Adrenal gland (tissue), 9 donors: ENCODE measurements at regions not wholly inside any gene's neighbourhood (a gene's known extent, or its start where the extent isn't known, plus 50 kb on each side); places are given as distances from the start of the nearest gene placed in this dataset.
A peak's percentile ranks its signal among the peaks of the same experiment; 100 is the strongest.

Experiments used
- DNase-seq, 7 donors: peaks; one replicate each; pipeline ENCODE4 v3.0.0-alpha.2; 2019 to 2020
- H3K27ac ChIP-seq, 5 donors: fragments of 200-600 bp; sonication (generic) in 4 of 5; 1 replicate in 3 of 5; 2 replicates in 2 of 5; pipeline versions ENCODE4 v1.5.1 to v1.8.0; 2016 to 2020; ENCODE audit warnings: mild to moderate bottlenecking in 1 of 5
- H3K27me3 ChIP-seq: fragments of 200-600 bp; 2 replicates; pipeline ENCODE4 v1.8.0; 2021
- H3K36me3 ChIP-seq, 2 donors: fragments of 200-600 bp; replicated peaks in 1 of 2; 1 replicate in 1 of 2; 2 replicates in 1 of 2; pipeline versions ENCODE4 v1.5.1 to v1.8.0; 2018 to 2022
- H3K4me1 ChIP-seq, 2 donors: fragments of 200-600 bp; replicated peaks in 1 of 2; 1 replicate in 1 of 2; 2 replicates in 1 of 2; pipeline versions ENCODE4 v1.5.1 to v1.8.0; 2018 to 2021
- H3K4me3 ChIP-seq, 4 donors: fragments of 200-600 bp; sonication (generic) in 3 of 4; one replicate each; pipeline ENCODE4 v1.5.1; 2016 to 2018
- H3K9me3 ChIP-seq, 3 donors: fragments of 200-600 bp; sonication (generic) in 1 of 3; replicated peaks in 1 of 3; 1 replicate in 2 of 3; 2 replicates in 1 of 3; pipeline versions ENCODE4 v1.5.1 to v1.8.0; 2016 to 2021
- CTCF ChIP-seq, 6 experiments: fragments of 450-650 bp in 4 of 6; fragments of 200-600 bp in 2 of 6; sonication (generic) in 1 of 6; IDR thresholded peaks; 1 replicate in 5 of 6; 2 replicates in 1 of 6; pipeline versions ENCODE4 v1.5.1 to v1.8.0; 2016 to 2021; ENCODE audit warnings: antibody characterized with exemption in 6 of 6, mild to moderate bottlenecking in 2 of 6, moderate library complexity in 1 of 6
- POLR2A ChIP-seq, 2 donors: fragments of 450-650 bp; IDR thresholded peaks; one replicate each; pipeline ENCODE4 v1.6.1; 2017; ENCODE audit warnings: antibody characterized with exemption in 2 of 2, mild to moderate bottlenecking in 2 of 2, moderate library complexity in 1 of 2
- WGBS, 4 donors: extraction: QIAGEN DNeasy Blood & Tissue Kit in 2 of 4; methylation state at CpG; one replicate each; pipeline versions ENCODE4 v1.1.5 to v1.1.7; 2013 to 2017; 5-methylcytosine and 5-hydroxymethylcytosine counted together
- intact Hi-C, 2 donors: fragments of 100-400 bp; cut with DNase I; formaldehyde crosslinking; loops; one replicate each; pipeline versions ENCODE4 v1.14.1 to v1.15.0; 2022 to 2023
- donor health status: healthy with polysubstance abuse.
- donor health status: Bipolar disorder and iron deficiency.
- donor health status: DM: yes; HTN: yes; CAD: no.
- donor health status: DM: no; HTN: no; CAD: no.
- donor health status: DM: no; HTN: no; CAD: no.

GRCh38 chr2:122598784-122599183, 843.3 kb downstream of the TSN start:
- WGBS, 4 donors, result 75 to 88% (median 85%) methylated on average over 1 of the region's 1 CpG
- no peaks in the 10 kb centered on the region for H3K27me3 ChIP-seq
- intact Hi-C loops, result no loop called here
- DNase-seq, result no peak
- H3K36me3 ChIP-seq, result no peaks in the 10 kb centered on the region
- H3K4me3 ChIP-seq, result no peak overlapping the region
- no peaks in the 10 kb centered on the region for H3K9me3 ChIP-seq
- no peak overlapping the region for H3K27ac ChIP-seq
- TF ChIP-seq POLR2A (IDR thresholded peaks at IDR 0.05), result no peak
- TF ChIP-seq CTCF (IDR thresholded peaks at IDR 0.05), result no peak
- H3K4me1 ChIP-seq, result no peaks in the 10 kb centered on the region

DNA sequence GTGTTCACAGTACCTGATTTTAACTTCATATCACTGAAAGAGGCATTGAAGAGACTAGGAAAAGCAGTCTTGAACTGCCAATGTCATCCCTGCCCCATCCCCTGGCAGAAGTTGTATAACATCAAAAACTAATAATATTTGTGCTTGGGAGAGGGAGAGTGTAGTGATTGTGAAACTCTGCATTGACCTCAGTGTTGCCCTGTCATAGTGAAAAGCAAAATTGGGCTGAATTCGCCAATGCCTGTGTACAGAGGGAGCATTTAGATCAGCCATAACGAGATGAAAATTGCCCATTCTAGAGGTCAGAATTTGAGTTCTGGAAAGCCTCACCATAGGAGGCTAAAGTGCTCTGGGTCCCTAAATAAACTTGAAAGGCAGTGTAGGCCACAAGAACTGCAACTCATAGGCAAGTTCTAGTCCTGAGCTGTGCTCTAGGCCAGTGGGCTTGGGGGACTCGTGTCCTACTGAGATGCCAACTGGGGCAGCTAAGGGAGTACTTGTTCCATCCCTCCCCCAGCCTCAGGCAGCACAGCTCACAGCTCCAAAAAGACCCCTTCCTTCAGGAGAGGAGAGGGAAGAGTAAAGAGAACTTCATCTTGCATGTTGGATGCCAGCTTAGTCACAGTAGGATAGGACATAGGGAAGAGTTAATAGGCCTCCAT, 855.6 kb downstream of the TSN start:
- Histone ChIP-seq H3K27ac (no peak overlapping the region), H3K4me3 (no peak overlapping the region), H3K27me3 (no peaks in the 10 kb centered on the region), H3K9me3 (no peaks in the 10 kb centered on the region), H3K36me3 (no peaks in the 10 kb centered on the region), H3K4me1 (no peaks in the 10 kb centered on the region)
- 84 to 94% (median 88%) methylated on average over 3 of the region's 3 CpGs for WGBS, 4 donors
- intact Hi-C loops, result no loop called here
- no peak for TF ChIP-seq POLR2A (IDR thresholded peaks at IDR 0.05)
- TF ChIP-seq CTCF (IDR thresholded peaks at IDR 0.05), result no peak
- DNase-seq, result no peak

DNA sequence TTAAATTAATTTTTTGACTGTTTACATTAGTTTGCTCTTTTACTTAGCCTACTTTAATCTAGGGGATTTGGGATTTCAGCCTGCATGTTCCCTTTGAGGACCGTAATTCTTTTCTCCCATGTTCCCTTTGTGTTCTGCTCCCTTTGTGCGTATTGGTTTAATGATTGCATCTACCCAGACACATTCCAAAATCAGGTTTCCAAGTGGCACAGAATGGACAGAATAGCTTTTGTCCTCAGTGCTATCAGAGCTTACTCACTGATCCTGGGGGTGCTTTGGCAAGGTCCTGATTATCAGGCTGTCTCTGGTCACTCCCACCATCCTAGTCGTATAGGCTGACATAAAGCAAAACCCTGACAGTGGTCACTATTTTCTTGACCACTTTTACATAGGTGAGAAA, 867.5 kb downstream of the TSN start:
- Histone ChIP-seq H3K9me3 (no peaks in the 10 kb centered on the region), H3K4me1 (no peaks in the 10 kb centered on the region), H3K36me3 (no peaks in the 10 kb centered on the region), H3K4me3 (no peak overlapping the region), H3K27ac (no peak overlapping the region), H3K27me3 (no peaks in the 10 kb centered on the region)
- TF ChIP-seq CTCF (IDR thresholded peaks at IDR 0.05), result no peak
- no peak for TF ChIP-seq POLR2A (IDR thresholded peaks at IDR 0.05)
- 49 to 95% (median 71%) methylated on average over 3 of the region's 3 CpGs for WGBS, 4 donors
- intact Hi-C loops, result no loop called here
- no peak for DNase-seq

GRCh38 chr2:122627388-122627787, 871.9 kb downstream of the TSN start:
- Histone ChIP-seq H3K27me3 (no peaks in the 10 kb centered on the region), H3K36me3 (no peaks in the 10 kb centered on the region), H3K9me3 (no peaks in the 10 kb centered on the region), H3K4me1 (no peaks in the 10 kb centered on the region), H3K4me3 (no peak overlapping the region), H3K27ac (no peak overlapping the region)
- WGBS, 4 donors, result 42 to 67% (median 52%) methylated on average over 3 of the region's 3 CpGs
- no peak for TF ChIP-seq CTCF (IDR thresholded peaks at IDR 0.05)
- no peak for TF ChIP-seq POLR2A (IDR thresholded peaks at IDR 0.05)
- peak in 1 of 7 donors; percentile 16 for DNase-seq
- intact Hi-C loops, result no loop called here
